ENCODE measurements at regions not wholly inside any gene's neighbourhood (a gene's known extent, or its start where the extent isn't known, plus 50 kb on each side); places are given as distances from the start of the nearest gene placed in this dataset.

DNA sequence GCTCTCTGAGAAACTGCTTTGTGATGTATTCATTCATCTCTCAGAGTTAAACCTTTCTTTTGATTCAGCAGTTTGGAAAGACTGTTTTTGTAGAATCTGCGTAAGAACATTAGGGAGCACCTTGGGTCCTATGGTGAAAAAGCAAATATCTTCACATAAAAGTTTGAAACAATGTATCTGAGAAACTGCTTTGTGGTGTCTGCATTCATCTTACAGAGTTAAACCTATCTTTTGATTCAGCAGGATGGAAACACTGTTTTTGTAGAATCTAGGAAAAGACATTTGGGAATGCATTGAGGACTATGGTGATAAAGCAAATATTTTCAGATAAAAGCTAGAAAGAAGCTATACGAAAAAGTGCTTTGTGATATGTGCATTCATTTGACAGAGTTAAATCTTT lies 361.3 kb downstream of the OR4C45 start:
- no peak overlapping the region for H2AFZ ChIP-seq (ENCODE audit: low read depth, low read length)
- TF ChIP-seq HDAC2 (IDR thresholded peaks at IDR 0.05) (no peak), ZNF707 (CRISPR knock-in tag; conservative IDR thresholded peaks at IDR 0.05) (no peak), ZSCAN32 (CRISPR knock-in tag; IDR thresholded peaks at IDR 0.05) (no peak), HEY1 (CRISPR knock-in tag; IDR thresholded peaks at IDR 0.05; ENCODE audit: borderline replicate concordance) (no peak), SNRNP70 (optimal IDR thresholded peaks at IDR 0.05; ENCODE audit: low read depth, low read length) (no peak), ZKSCAN1 (IDR thresholded peaks at IDR 0.05; ENCODE audit: low read depth, low read length) (no peak), CC2D1A (IDR thresholded peaks at IDR 0.05) (no peak), ZSCAN29 (IDR thresholded peaks at IDR 0.05) (no peak), SRSF9 (IDR thresholded peaks at IDR 0.05; ENCODE audit: borderline replicate concordance, low read depth, low read length) (no peak), YY1 (IDR thresholded peaks at IDR 0.05; ENCODE audit: borderline replicate concordance in 1 of 3, control insufficient read depth in 1 of 3, extremely low read depth in 1 of 3, insufficient read depth in 3 of 3, insufficient read length in 1 of 3, insufficient replicate concordance in 2 of 3, low read depth in 1 of 3, low read length in 2 of 3) (no peak)
- TF ChIP-seq, protein P1, sequence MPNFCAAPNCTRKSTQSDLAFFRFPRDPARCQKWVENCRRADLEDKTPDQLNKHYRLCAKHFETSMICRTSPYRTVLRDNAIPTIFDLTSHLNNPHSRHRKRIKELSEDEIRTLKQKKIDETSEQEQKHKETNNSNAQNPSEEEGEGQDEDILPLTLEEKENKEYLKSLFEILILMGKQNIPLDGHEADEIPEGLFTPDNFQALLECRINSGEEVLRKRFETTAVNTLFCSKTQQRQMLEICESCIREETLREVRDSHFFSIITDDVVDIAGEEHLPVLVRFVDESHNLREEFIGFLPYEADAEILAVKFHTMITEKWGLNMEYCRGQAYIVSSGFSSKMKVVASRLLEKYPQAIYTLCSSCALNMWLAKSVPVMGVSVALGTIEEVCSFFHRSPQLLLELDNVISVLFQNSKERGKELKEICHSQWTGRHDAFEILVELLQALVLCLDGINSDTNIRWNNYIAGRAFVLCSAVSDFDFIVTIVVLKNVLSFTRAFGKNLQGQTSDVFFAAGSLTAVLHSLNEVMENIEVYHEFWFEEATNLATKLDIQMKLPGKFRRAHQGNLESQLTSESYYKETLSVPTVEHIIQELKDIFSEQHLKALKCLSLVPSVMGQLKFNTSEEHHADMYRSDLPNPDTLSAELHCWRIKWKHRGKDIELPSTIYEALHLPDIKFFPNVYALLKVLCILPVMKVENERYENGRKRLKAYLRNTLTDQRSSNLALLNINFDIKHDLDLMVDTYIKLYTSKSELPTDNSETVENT (CRISPR knock-in tag; IDR thresholded peaks at IDR 0.05), result no peak
- TF ChIP-seq, protein P2, sequence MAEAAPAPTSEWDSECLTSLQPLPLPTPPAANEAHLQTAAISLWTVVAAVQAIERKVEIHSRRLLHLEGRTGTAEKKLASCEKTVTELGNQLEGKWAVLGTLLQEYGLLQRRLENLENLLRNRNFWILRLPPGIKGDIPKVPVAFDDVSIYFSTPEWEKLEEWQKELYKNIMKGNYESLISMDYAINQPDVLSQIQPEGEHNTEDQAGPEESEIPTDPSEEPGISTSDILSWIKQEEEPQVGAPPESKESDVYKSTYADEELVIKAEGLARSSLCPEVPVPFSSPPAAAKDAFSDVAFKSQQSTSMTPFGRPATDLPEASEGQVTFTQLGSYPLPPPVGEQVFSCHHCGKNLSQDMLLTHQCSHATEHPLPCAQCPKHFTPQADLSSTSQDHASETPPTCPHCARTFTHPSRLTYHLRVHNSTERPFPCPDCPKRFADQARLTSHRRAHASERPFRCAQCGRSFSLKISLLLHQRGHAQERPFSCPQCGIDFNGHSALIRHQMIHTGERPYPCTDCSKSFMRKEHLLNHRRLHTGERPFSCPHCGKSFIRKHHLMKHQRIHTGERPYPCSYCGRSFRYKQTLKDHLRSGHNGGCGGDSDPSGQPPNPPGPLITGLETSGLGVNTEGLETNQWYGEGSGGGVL (CRISPR knock-in tag; IDR thresholded peaks at IDR 0.05), result no peak
- TF ChIP-seq, protein P3, sequence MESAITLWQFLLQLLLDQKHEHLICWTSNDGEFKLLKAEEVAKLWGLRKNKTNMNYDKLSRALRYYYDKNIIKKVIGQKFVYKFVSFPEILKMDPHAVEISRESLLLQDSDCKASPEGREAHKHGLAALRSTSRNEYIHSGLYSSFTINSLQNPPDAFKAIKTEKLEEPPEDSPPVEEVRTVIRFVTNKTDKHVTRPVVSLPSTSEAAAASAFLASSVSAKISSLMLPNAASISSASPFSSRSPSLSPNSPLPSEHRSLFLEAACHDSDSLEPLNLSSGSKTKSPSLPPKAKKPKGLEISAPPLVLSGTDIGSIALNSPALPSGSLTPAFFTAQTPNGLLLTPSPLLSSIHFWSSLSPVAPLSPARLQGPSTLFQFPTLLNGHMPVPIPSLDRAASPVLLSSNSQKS (CRISPR knock-in tag; IDR thresholded peaks at IDR 0.05), result no peak
- TF ChIP-seq, protein P4, sequence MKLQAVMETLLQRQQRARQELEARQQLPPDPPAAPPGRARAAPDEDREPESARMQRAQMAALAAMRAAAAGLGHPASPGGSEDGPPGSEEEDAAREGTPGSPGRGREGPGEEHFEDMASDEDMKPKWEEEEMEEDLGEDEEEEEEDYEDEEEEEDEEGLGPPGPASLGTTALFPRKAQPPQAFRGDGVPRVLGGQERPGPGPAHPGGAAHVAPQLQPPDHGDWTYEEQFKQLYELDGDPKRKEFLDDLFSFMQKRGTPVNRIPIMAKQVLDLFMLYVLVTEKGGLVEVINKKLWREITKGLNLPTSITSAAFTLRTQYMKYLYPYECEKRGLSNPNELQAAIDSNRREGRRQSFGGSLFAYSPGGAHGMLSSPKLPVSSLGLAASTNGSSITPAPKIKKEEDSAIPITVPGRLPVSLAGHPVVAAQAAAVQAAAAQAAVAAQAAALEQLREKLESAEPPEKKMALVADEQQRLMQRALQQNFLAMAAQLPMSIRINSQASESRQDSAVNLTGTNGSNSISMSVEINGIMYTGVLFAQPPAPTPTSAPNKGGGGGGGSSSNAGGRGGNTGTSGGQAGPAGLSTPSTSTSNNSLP (IDR thresholded peaks at IDR 0.05; ENCODE audit: borderline replicate concordance, low read depth, low read length), result no peak
- TF ChIP-seq, protein P5, sequence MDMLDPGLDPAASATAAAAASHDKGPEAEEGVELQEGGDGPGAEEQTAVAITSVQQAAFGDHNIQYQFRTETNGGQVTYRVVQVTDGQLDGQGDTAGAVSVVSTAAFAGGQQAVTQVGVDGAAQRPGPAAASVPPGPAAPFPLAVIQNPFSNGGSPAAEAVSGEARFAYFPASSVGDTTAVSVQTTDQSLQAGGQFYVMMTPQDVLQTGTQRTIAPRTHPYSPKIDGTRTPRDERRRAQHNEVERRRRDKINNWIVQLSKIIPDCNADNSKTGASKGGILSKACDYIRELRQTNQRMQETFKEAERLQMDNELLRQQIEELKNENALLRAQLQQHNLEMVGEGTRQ (CRISPR knock-in tag; IDR thresholded peaks at IDR 0.05), result no peak
- H3K4me3 ChIP-seq, result no peak overlapping the region
- ChIA-PET POLR2A (no interaction called here), CTCF (ENCODE audit: low intra/inter-chr PET ratio) (no interaction called here)
- no peaks in the 10 kb centered on the region for H3K79me2 ChIP-seq (ENCODE audit: control insufficient read depth, insufficient read depth, low read length)
- DNase-seq (ENCODE audit: extremely low read depth in 1 of 4, low spot score in 3 of 4) (no peak), FAIRE-seq (no peak), ATAC-seq (no peak)
- H3K27ac ChIP-seq (ENCODE audit: extremely low read depth, low read depth, low read length), result no peak overlapping the region
- H3K27me3 ChIP-seq (ENCODE audit: control insufficient read depth in 2 of 2, insufficient read depth in 2 of 2, low read length in 2 of 2), result no peaks in the 10 kb centered on the region
- no peaks in the 10 kb centered on the region for H4K20me1 ChIP-seq (replicated peaks; ENCODE audit: control insufficient read depth, insufficient read depth, low read length)
- no peak overlapping the region for H3K9ac ChIP-seq (ENCODE audit: insufficient read depth in 1 of 2, low read depth in 2 of 2, low read length in 2 of 2)
- peaks cover 3% of the 10 kb centered on the region; the same call in 1 of the 2 replicates for H3K9me3 ChIP-seq (replicated peaks; ENCODE audit: control insufficient read depth, insufficient read depth, low read depth, low read length)
- intact Hi-C loops (cut with micrococcal nuclease), result no loop called here
- no peaks in the 10 kb centered on the region for H3K9me1 ChIP-seq (ENCODE audit: control insufficient read depth, insufficient read depth, low read length)
- no peak overlapping the region for H3K4me2 ChIP-seq (ENCODE audit: insufficient read depth, low read length)
- H3K36me3 ChIP-seq (ENCODE audit: control insufficient read depth, insufficient read depth, low read length), result no peaks in the 10 kb centered on the region
- WGBS (ENCODE audit: insufficient coverage, low coverage, missing lambda C conversion rate), result 13% methylated on average over 2 of the region's 2 CpGs
- no TSS peak for BruUV-seq (replicated peaks)
- no peaks in the 10 kb centered on the region for H3K4me1 ChIP-seq (replicated peaks in 1 of 2; ENCODE audit: control insufficient read depth in 2 of 2, insufficient read depth in 2 of 2, low read length in 2 of 2)
- in situ Hi-C loops (cut with MboI), result no loop called here
